H9 (cell line): ENCODE measurements at regions not wholly inside any gene's neighbourhood (a gene's known extent, or its start where the extent isn't known, plus 50 kb on each side); places are given as distances from the start of the nearest gene placed in this dataset.

Experiments
- DNase-seq: peaks from one replicate; pipeline ENCODE4 v3.0.0-alpha.2; 2017
- H2AFZ ChIP-seq: one replicate; pipeline ENCODE4 v1.6.1; 2013; ENCODE audit warnings: mild to moderate bottlenecking, low read length, control low read depth, moderate library complexity
- H2AK5ac ChIP-seq: 2 replicates; pipeline ENCODE4 v1.6.1; 2013; ENCODE audit warnings: low read length, control low read depth, mixed read lengths; ENCODE audit not compliant: insufficient read length
- H2BK120ac ChIP-seq: one replicate; pipeline ENCODE4 v1.6.1; 2013; ENCODE audit warnings: low read depth, mild to moderate bottlenecking, low read length, control low read depth, inconsistent platforms; ENCODE audit not compliant: poor library complexity, severe bottlenecking
- H2BK12ac ChIP-seq: 2 replicates; pipeline ENCODE4 v1.6.1; 2013; ENCODE audit warnings: low read length, control low read depth, mixed read lengths, low read depth; ENCODE audit not compliant: insufficient read length
- H2BK15ac ChIP-seq: 2 replicates; pipeline ENCODE4 v1.6.1; 2013; ENCODE audit warnings: low read depth, low read length, control low read depth
- H2BK20ac ChIP-seq: one replicate; pipeline ENCODE4 v1.6.1; 2013; ENCODE audit warnings: low read depth, mild to moderate bottlenecking, low read length, control low read depth, inconsistent platforms; ENCODE audit not compliant: poor library complexity, severe bottlenecking
- H2BK5ac ChIP-seq: 2 replicates; pipeline ENCODE4 v1.6.1; 2013; ENCODE audit warnings: low read length, control low read depth, mixed read lengths; ENCODE audit not compliant: insufficient read length
- H3K14ac ChIP-seq: 2 replicates; pipeline ENCODE4 v1.6.1; 2013; ENCODE audit warnings: low read length, control low read depth; ENCODE audit not compliant: insufficient read depth
- H3K18ac ChIP-seq: 2 replicates; pipeline ENCODE4 v1.6.1; 2013; ENCODE audit warnings: low read depth, mild to moderate bottlenecking, mixed read lengths, low read length, control low read depth; ENCODE audit not compliant: insufficient read length
- H3K23ac ChIP-seq: 2 replicates; pipeline ENCODE4 v1.6.1; 2013; ENCODE audit warnings: low read length, control low read depth, mixed read lengths, low read depth; ENCODE audit not compliant: insufficient read length
- H3K23me2 ChIP-seq: 2 replicates; pipeline ENCODE4 v1.6.1; 2013; ENCODE audit warnings: low read depth, mild to moderate bottlenecking, mixed read lengths, low read length, control low read depth; ENCODE audit not compliant: insufficient read length, poor library complexity, severe bottlenecking
- H3K27ac ChIP-seq: 2 replicates; pipeline ENCODE4 v1.5.1; 2013; ENCODE audit warnings: low read length, control low read depth, mixed read lengths, low read depth; ENCODE audit not compliant: insufficient read length
- H3K27me3 ChIP-seq: 2 replicates; pipeline ENCODE4 v1.6.1; 2013; ENCODE audit warnings: low read length, control low read depth, inconsistent platforms; ENCODE audit not compliant: insufficient read depth
- H3K4ac ChIP-seq: 2 replicates; pipeline ENCODE4 v1.6.1; 2013; ENCODE audit warnings: low read depth, mild to moderate bottlenecking, control low read depth, inconsistent platforms, low read length, moderate library complexity
- H3K4me1 ChIP-seq: 2 replicates; pipeline ENCODE4 v1.6.1; 2013; ENCODE audit warnings: low read length, control low read depth, inconsistent platforms; ENCODE audit not compliant: insufficient read depth
- H3K4me2 ChIP-seq: 2 replicates; pipeline ENCODE4 v1.6.1; 2013; ENCODE audit warnings: low read length, control low read depth, mixed read lengths; ENCODE audit not compliant: insufficient read length, insufficient read depth
- H3K56ac ChIP-seq: 2 replicates; pipeline ENCODE4 v1.6.1; 2013; ENCODE audit warnings: low read depth, mild to moderate bottlenecking, mixed read lengths, low read length, control low read depth; ENCODE audit not compliant: insufficient read length
- H3K79me1 ChIP-seq: 2 replicates; pipeline ENCODE4 v1.6.1; 2013; ENCODE audit warnings: low read depth, mild to moderate bottlenecking, moderate library complexity, low read length, control low read depth, inconsistent platforms; ENCODE audit not compliant: insufficient read depth, poor library complexity, severe bottlenecking
- H3K79me2 ChIP-seq: 2 replicates; pipeline ENCODE4 v1.6.1; 2013; ENCODE audit warnings: low read length, control low read depth, inconsistent platforms; ENCODE audit not compliant: insufficient read depth
- H3K9ac ChIP-seq: 2 replicates; pipeline ENCODE4 v1.6.1; 2013; ENCODE audit warnings: low read length, control low read depth, mixed read lengths; ENCODE audit not compliant: insufficient read length; ENCODE audit errors: extremely low read depth
- H3K9me3 ChIP-seq: one replicate; pipeline ENCODE4 v1.6.1; 2013; ENCODE audit warnings: low read depth, low read length, inconsistent platforms; ENCODE audit not compliant: control insufficient read depth
- H3T11ph ChIP-seq: one replicate; pipeline ENCODE4 v1.6.1; 2013; ENCODE audit warnings: mild to moderate bottlenecking, low read length, control low read depth, inconsistent platforms
- H4K20me1 ChIP-seq: one replicate; pipeline ENCODE4 v1.6.1; 2013; ENCODE audit not compliant: control insufficient read depth, insufficient read length, insufficient read depth
- H4K5ac ChIP-seq: 2 replicates; pipeline ENCODE4 v1.6.1; 2013; ENCODE audit warnings: low read depth, mild to moderate bottlenecking, mixed read lengths, low read length, control low read depth; ENCODE audit not compliant: insufficient read length
- H4K8ac ChIP-seq: replicated peaks from 2 replicates; pipeline ENCODE4 v1.6.1; 2013; ENCODE audit warnings: low read length, control low read depth, mixed read lengths, low read depth; ENCODE audit not compliant: insufficient read length
- H4K91ac ChIP-seq: 2 replicates; pipeline ENCODE4 v1.6.1; 2013; ENCODE audit warnings: low read depth, mild to moderate bottlenecking, moderate library complexity, mixed read lengths, low read length, control low read depth; ENCODE audit not compliant: insufficient read length
- H3K27ac Mint-ChIP-seq, 3 experiments: 2 replicates in 2 of 3; 3 replicates in 1 of 3; pipeline ENCODE4 v1.8.0; 2020 to 2021; ENCODE audit warnings: mixed read lengths in 3 of 3, mild to moderate bottlenecking in 1 of 3, moderate library complexity in 1 of 3
- H3K27me3 Mint-ChIP-seq: 2 replicates; pipeline ENCODE4 v1.8.0; 2021; ENCODE audit warnings: low read depth, mild to moderate bottlenecking, moderate library complexity, mixed read lengths
- H3K36me3 Mint-ChIP-seq, 3 experiments: 2 replicates in 2 of 3; 3 replicates in 1 of 3; pipeline ENCODE4 v1.8.0; 2020 to 2021; ENCODE audit warnings: low read depth in 3 of 3, mixed read lengths in 3 of 3; ENCODE audit not compliant: insufficient read depth in 1 of 3
- H3K4me1 Mint-ChIP-seq, 2 experiments: 2 replicates each; pipeline ENCODE4 v1.8.0; 2020; ENCODE audit warnings: mixed read lengths in 2 of 2
- H3K4me3 Mint-ChIP-seq, 2 experiments: 2 replicates in 1 of 2; 3 replicates in 1 of 2; pipeline ENCODE4 v1.8.0; 2020 to 2021; ENCODE audit warnings: mild to moderate bottlenecking in 2 of 2, mixed read lengths in 2 of 2, moderate library complexity in 1 of 2
- H3K9me3 Mint-ChIP-seq, 2 experiments: 2 replicates in 1 of 2; 3 replicates in 1 of 2; pipeline ENCODE4 v1.8.0; 2020; ENCODE audit warnings: mild to moderate bottlenecking in 2 of 2, mixed read lengths in 2 of 2, moderate library complexity in 1 of 2
- CTCF ChIP-seq: fragments of 200-600 bp; sonication (generic); conservative IDR thresholded peaks from 3 replicates; pipeline ENCODE4 v1.8.0; 2021; ENCODE audit warnings: antibody characterized with exemption, mild to moderate bottlenecking
- WGBS: extraction: QIAGEN DNeasy Blood & Tissue Kit; methylation state at CpG from one replicate; pipeline ENCODE4 v1.1.7; 2013; ENCODE audit warnings: missing lambda C conversion rate, low lambda C conversion rate, mixed read lengths; ENCODE audit not compliant: insufficient read length; ENCODE audit errors: extremely low coverage; 5-methylcytosine and 5-hydroxymethylcytosine counted together

DNA sequence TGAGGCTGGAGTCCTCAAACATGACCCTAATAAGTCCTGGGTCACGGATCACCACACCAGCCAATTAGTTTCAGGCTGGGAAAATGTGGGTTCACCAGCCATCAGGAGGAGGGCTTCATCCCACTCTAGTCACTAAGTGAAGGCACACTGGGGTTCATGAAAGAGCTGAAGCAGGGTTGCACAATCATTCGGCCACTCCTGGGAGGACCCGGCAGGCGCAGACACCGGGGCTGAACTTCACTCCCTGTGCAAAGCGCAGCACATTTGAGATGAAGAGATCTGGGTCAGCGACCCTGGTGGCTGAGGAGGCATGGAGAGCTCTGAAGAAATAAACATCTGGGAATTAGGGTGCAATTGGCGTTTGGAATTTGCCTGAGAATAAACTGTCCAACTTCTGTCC is 684.4 kb upstream of the SALL3 start:
- Histone ChIP-seq H2BK20ac (no peak overlapping the region), H3K56ac (no peak overlapping the region), H3K27ac (no peak overlapping the region), H3K79me2 (no peaks in the 10 kb centered on the region), H2BK5ac (no peak overlapping the region), H3K9ac (no peak overlapping the region), H4K91ac (no peak overlapping the region), H2BK15ac (no peak overlapping the region), H3T11ph (no peak overlapping the region), H3K14ac (no peak overlapping the region), H3K18ac (no peak overlapping the region), H4K20me1 (no peaks in the 10 kb centered on the region), H3K27me3 (no peaks in the 10 kb centered on the region), H2AFZ (no peak overlapping the region), H2BK120ac (no peak overlapping the region), H4K8ac (no peak overlapping the region), H3K4me1 (peaks cover 2% of the 10 kb centered on the region), H2AK5ac (no peak overlapping the region), H4K5ac (no peak overlapping the region), H3K9me3 (no peaks in the 10 kb centered on the region), H2BK12ac (no peak overlapping the region), H3K79me1 (no peaks in the 10 kb centered on the region), H3K23ac (no peak overlapping the region), H3K23me2 (peaks cover 4% of the 10 kb centered on the region), H3K4ac (no peak overlapping the region), H3K4me2 (no peak overlapping the region)
- Mint-ChIP-seq H3K4me3 (no peak overlapping the region), H3K36me3 (no peaks in the 10 kb centered on the region), H3K27ac (no peak overlapping the region; a peak in 1 of 7 replicates), H3K9me3 (no peaks in the 10 kb centered on the region), H3K4me1 (peaks cover 23% of the 10 kb centered on the region in 2 experiments), H3K27me3 (peaks cover 13% of the 10 kb centered on the region)
- DNase-seq = no peak
- no peak for TF ChIP-seq CTCF
- no CpG with 5 or more reads among the region's 8 CpGs for WGBS
